ENCODE measurements at regions not wholly inside any gene's neighbourhood (a gene's known extent, or its start where the extent isn't known, plus 50 kb on each side); places are given as distances from the start of the nearest gene placed in this dataset.

- TF ChIP-seq, protein P1, sequence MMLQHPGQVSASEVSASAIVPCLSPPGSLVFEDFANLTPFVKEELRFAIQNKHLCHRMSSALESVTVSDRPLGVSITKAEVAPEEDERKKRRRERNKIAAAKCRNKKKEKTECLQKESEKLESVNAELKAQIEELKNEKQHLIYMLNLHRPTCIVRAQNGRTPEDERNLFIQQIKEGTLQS (IDR thresholded peaks at IDR 0.05; ENCODE audit: insufficient read depth, low read depth, low read length): no peak
- TF ChIP-seq YY1 (IDR thresholded peaks at IDR 0.05; ENCODE audit: low read depth, low read length): no peak
- TF ChIP-seq RFX5 (IDR thresholded peaks at IDR 0.05; ENCODE audit: borderline replicate concordance, low read depth, low read length): no peak
Measured at GRCh38 chr3:40780291-40780924, 255.6 kb downstream of the ZNF621 start (continued).
